A549 (cell line): ENCODE measurements at regions not wholly inside any gene's neighbourhood (a gene's known extent, or its start where the extent isn't known, plus 50 kb on each side); places are given as distances from the start of the nearest gene placed in this dataset.

Experiments
- CBX2 ChIP-seq: fragments of 200-600 bp; sonication (generic); IDR thresholded peaks from 2 replicates; pipeline ENCODE4 v1.6.1; 2016; ENCODE audit warnings: low read depth, mild to moderate bottlenecking, borderline replicate concordance
- CEBPB ChIP-seq, 2 experiments: fragments of >200 bp in 1 of 2; sonication (Bioruptor Twin) in 1 of 2; formaldehyde crosslinking in 1 of 2; IDR thresholded peaks; 2 replicates each; pipeline ENCODE4 v1.6.1; 2012 to 2016
- CTCF ChIP-seq: fragments of >200 bp; sonication (Bioruptor Twin); formaldehyde crosslinking; IDR thresholded peaks from 3 replicates; pipeline ENCODE4 v1.5.1; 2016
- EHMT2 ChIP-seq: fragments of 200-600 bp; sonication (generic); IDR thresholded peaks from 2 replicates; pipeline ENCODE4 v1.6.1; 2016; ENCODE audit warnings: antibody characterized with exemption, low read depth, mild to moderate bottlenecking, moderate library complexity
- JUNB ChIP-seq: fragments of >200 bp; sonication (Bioruptor Twin); formaldehyde crosslinking; IDR thresholded peaks from 2 replicates; pipeline ENCODE4 v1.6.1; 2016
- MAX ChIP-seq: IDR thresholded peaks from 2 replicates; pipeline ENCODE4 v1.6.1; 2012
- MYC ChIP-seq: IDR thresholded peaks from 2 replicates; pipeline ENCODE4 v1.6.1; 2012; ENCODE audit warnings: mild to moderate bottlenecking, inconsistent platforms, low read length, improper control_type of control experiment, borderline replicate concordance
- POLR2A ChIP-seq: IDR thresholded peaks from 2 replicates; pipeline ENCODE4 v1.6.1; 2012; ENCODE audit warnings: mild to moderate bottlenecking, low read length
- POLR2AphosphoS2 ChIP-seq: conservative IDR thresholded peaks from 2 replicates; pipeline ENCODE4 v1.6.1; 2012; ENCODE audit warnings: low read length, improper control_type of control experiment, inconsistent platforms
- RAD21 ChIP-seq, 2 experiments: fragments of >200 bp in 1 of 2; sonication (Bioruptor Twin) in 1 of 2; formaldehyde crosslinking in 1 of 2; IDR thresholded peaks in 1 of 2; conservative IDR thresholded peaks in 1 of 2; 2 replicates in 1 of 2; 3 replicates in 1 of 2; pipeline ENCODE4 v1.6.1; 2012 to 2018; ENCODE audit warnings: inconsistent platforms in 1 of 2
- RCOR1 ChIP-seq: fragments of 150-350 bp; IDR thresholded peaks from 2 replicates; pipeline ENCODE4 v1.6.1; 2014; ENCODE audit warnings: antibody characterized with exemption, low read length, low read depth
- REST ChIP-seq: fragments of 200-600 bp; sonication (generic); IDR thresholded peaks from 2 replicates; pipeline ENCODE4 v1.6.1; 2016; ENCODE audit warnings: antibody characterized with exemption, mild to moderate bottlenecking, moderate library complexity
- SREBF2 ChIP-seq: fragments of 450-650 bp; IDR thresholded peaks from 2 replicates; pipeline ENCODE4 v1.6.1; 2014; ENCODE audit warnings: mild to moderate bottlenecking, moderate library complexity
- USF2 ChIP-seq: fragments of 450-650 bp; IDR thresholded peaks from 2 replicates; pipeline ENCODE4 v1.6.1; 2014; ENCODE audit warnings: antibody characterized with exemption

- no peak for TF ChIP-seq RCOR1
- TF ChIP-seq CEBPB (IDR thresholded peaks at IDR 0.05), result no peak
- no peak for TF ChIP-seq USF2
- no peak for TF ChIP-seq CTCF
- no peak for TF ChIP-seq JUNB
- TF ChIP-seq RAD21 (conservative IDR thresholded peaks at IDR 0.05 in 1 of 2, IDR thresholded peaks at IDR 0.05 in 1 of 2), result no peak
- TF ChIP-seq CBX2, result no peak
- no peak for TF ChIP-seq POLR2A
- no peak for TF ChIP-seq MYC
- TF ChIP-seq REST, result no peak
- TF ChIP-seq POLR2AphosphoS2, result no peak
- no peak for TF ChIP-seq EHMT2
- TF ChIP-seq MAX, result no peak
- no peak for TF ChIP-seq SREBF2
Observed at GRCh38 chr6:1013656-1014430, 298.1 kb upstream of the FOXQ1 start.
